Glutamatergic neuron (in vitro differentiated cells): ENCODE measurements at regions not wholly inside any gene's neighbourhood (a gene's known extent, or its start where the extent isn't known, plus 50 kb on each side); places are given as distances from the start of the nearest gene placed in this dataset.

Experiments
- DNase-seq: peaks from one replicate; pipeline ENCODE4 v3.0.0; 2022
- H3K27ac Mint-ChIP-seq: one replicate; pipeline ENCODE4 v1.8.0; 2020; ENCODE audit warnings: mild to moderate bottlenecking, mixed read lengths, inconsistent platforms; ENCODE audit not compliant: unreplicated experiment
- H3K27me3 Mint-ChIP-seq: one replicate; pipeline ENCODE4 v1.8.0; 2020; ENCODE audit warnings: mild to moderate bottlenecking, moderate library complexity, mixed read lengths, inconsistent platforms; ENCODE audit not compliant: unreplicated experiment
- H3K36me3 Mint-ChIP-seq: one replicate; pipeline ENCODE4 v1.8.0; 2020; ENCODE audit warnings: mild to moderate bottlenecking, mixed read lengths, inconsistent platforms; ENCODE audit not compliant: unreplicated experiment
- H3K4me1 Mint-ChIP-seq: one replicate; pipeline ENCODE4 v1.8.0; 2020; ENCODE audit warnings: mild to moderate bottlenecking, low read depth, mixed read lengths, inconsistent platforms; ENCODE audit not compliant: unreplicated experiment
- H3K4me3 Mint-ChIP-seq: one replicate; pipeline ENCODE4 v1.8.0; 2020; ENCODE audit warnings: mild to moderate bottlenecking, mixed read lengths, inconsistent platforms; ENCODE audit not compliant: unreplicated experiment
- H3K9me3 Mint-ChIP-seq: one replicate; pipeline ENCODE4 v1.8.0; 2020; ENCODE audit warnings: mild to moderate bottlenecking, moderate library complexity, mixed read lengths, inconsistent platforms; ENCODE audit not compliant: unreplicated experiment
- CTCF ChIP-seq: fragments of 200-600 bp; sonication (generic); IDR thresholded peaks from one replicate; pipeline ENCODE4 v1.5.0; 2021; ENCODE audit not compliant: partially characterized antibody, unreplicated experiment

GRCh38 chr6:67736161-67736560 is 898.9 kb upstream of the ADGRB3 start:
- no peak for TF ChIP-seq CTCF
- H3K36me3 Mint-ChIP-seq, result peaks cover 4% of the 10 kb centered on the region
- no peak overlapping the region for H3K4me3 Mint-ChIP-seq
- H3K9me3 Mint-ChIP-seq, result peaks cover 6% of the 10 kb centered on the region
- H3K4me1 Mint-ChIP-seq, result no peaks in the 10 kb centered on the region
- no peaks in the 10 kb centered on the region for H3K27me3 Mint-ChIP-seq
- DNase-seq, result no peak
- H3K27ac Mint-ChIP-seq, result no peak overlapping the region

- H3K4me3 Mint-ChIP-seq, result no peak overlapping the region
- peaks cover 4% of the 10 kb centered on the region for H3K36me3 Mint-ChIP-seq
- DNase-seq, result no peak
- TF ChIP-seq CTCF, result no peak
- no peaks in the 10 kb centered on the region for H3K27me3 Mint-ChIP-seq
- no peaks in the 10 kb centered on the region for H3K4me1 Mint-ChIP-seq
- no peak overlapping the region for H3K27ac Mint-ChIP-seq
- H3K9me3 Mint-ChIP-seq, result peaks cover 6% of the 10 kb centered on the region
Measured at GRCh38 chr6:67735623-67736022, 899.5 kb upstream of the ADGRB3 start.

- Mint-ChIP-seq H3K27me3 (no peaks in the 10 kb centered on the region), H3K4me3 (no peak overlapping the region), H3K27ac (no peak overlapping the region), H3K9me3 (no peaks in the 10 kb centered on the region), H3K36me3 (no peaks in the 10 kb centered on the region), H3K4me1 (no peaks in the 10 kb centered on the region)
- no peak for TF ChIP-seq CTCF
- no peak for DNase-seq
Measured at GRCh38 chr6:67722861-67723261, 912.2 kb upstream of the ADGRB3 start.

- Mint-ChIP-seq H3K27ac (no peak overlapping the region), H3K9me3 (no peaks in the 10 kb centered on the region), H3K36me3 (no peaks in the 10 kb centered on the region), H3K27me3 (no peaks in the 10 kb centered on the region), H3K4me3 (no peak overlapping the region), H3K4me1 (no peaks in the 10 kb centered on the region)
- no peak for DNase-seq
- TF ChIP-seq CTCF, result no peak
Measured at GRCh38 chr6:67717281-67717680, 917.8 kb upstream of the ADGRB3 start.

- no peak overlapping the region for H3K4me3 Mint-ChIP-seq
- no peaks in the 10 kb centered on the region for H3K9me3 Mint-ChIP-seq
- DNase-seq, result no peak
- no peaks in the 10 kb centered on the region for H3K4me1 Mint-ChIP-seq
- no peak for TF ChIP-seq CTCF
- no peaks in the 10 kb centered on the region for H3K36me3 Mint-ChIP-seq
- H3K27ac Mint-ChIP-seq, result no peak overlapping the region
- H3K27me3 Mint-ChIP-seq, result no peaks in the 10 kb centered on the region
Measured at GRCh38 chr6:67706388-67706787, 928.7 kb upstream of the ADGRB3 start.
